ENCODE measurements at regions not wholly inside any gene's neighbourhood (a gene's known extent, or its start where the extent isn't known, plus 50 kb on each side); places are given as distances from the start of the nearest gene placed in this dataset.
"Not testable (repeated sequence)": the region's sequence is repeated elsewhere in the genome, so short reads cannot be mapped to it uniquely, and the experiment has no call there.

GRCh38 chr3:134740077-134740476, 55.0 kb upstream of the EPHB1 start:
- TF ChIP-seq OSR1 (CRISPR knock-in tag; IDR thresholded peaks at IDR 0.05); ZFP30 (CRISPR knock-in tag; IDR thresholded peaks at IDR 0.05); ESRRG (CRISPR knock-in tag; IDR thresholded peaks at IDR 0.05); CSDC2 (CRISPR knock-in tag; IDR thresholded peaks at IDR 0.05); ZNF565 (CRISPR knock-in tag; conservative IDR thresholded peaks at IDR 0.05; ENCODE audit: low read depth); PPARA (CRISPR knock-in tag; IDR thresholded peaks at IDR 0.05; ENCODE audit: borderline replicate concordance); ARNTL (CRISPR knock-in tag; IDR thresholded peaks at IDR 0.05; ENCODE audit: borderline replicate concordance, low read depth); ISL1 (CRISPR knock-in tag; IDR thresholded peaks at IDR 0.05); PATZ1 (CRISPR knock-in tag; IDR thresholded peaks at IDR 0.05; ENCODE audit: borderline replicate concordance); ZC3H10 (CRISPR knock-in tag; IDR thresholded peaks at IDR 0.05): not testable (repeated sequence)

Data from SK-N-SH treated with all-trans-retinoic acid at 6 μM for 48 hours (cell line).